HL-60 (cell line): ENCODE measurements at regions not wholly inside any gene's neighbourhood (a gene's known extent, or its start where the extent isn't known, plus 50 kb on each side); places are given as distances from the start of the nearest gene placed in this dataset.

ENCODE experiments used
- DNase-seq, 2 experiments: peaks; one replicate each; pipeline ENCODE4 v3.0.0-alpha.2; 2010 to 2020; ENCODE audit warnings: low read depth in 1 of 2, low spot score in 1 of 2
- H3K27ac ChIP-seq: fragments of 250-450 bp; sonication (Bioruptor Pico); replicated peaks from 2 replicates; pipeline ENCODE4 v1.5.1; 2020; ENCODE audit warnings: mild to moderate bottlenecking, moderate library complexity
- H3K27me3 ChIP-seq: fragments of 250-450 bp; sonication (Bioruptor Pico); 2 replicates; pipeline ENCODE4 v1.5.1; 2021; ENCODE audit warnings: mild to moderate bottlenecking, moderate library complexity; ENCODE audit not compliant: insufficient read depth, poor library complexity, severe bottlenecking
- H3K4me3 ChIP-seq: replicated peaks from 2 replicates; pipeline ENCODE4 v1.5.1; 2011; ENCODE audit warnings: mild to moderate bottlenecking, control low read depth, low read length; ENCODE audit not compliant: insufficient read depth
- CTCF ChIP-seq: IDR thresholded peaks from one replicate; pipeline ENCODE4 v1.5.1; 2011; ENCODE audit warnings: low read length, control low read depth, inconsistent platforms; ENCODE audit not compliant: insufficient read depth
- GABPA ChIP-seq: IDR thresholded peaks from 2 replicates; pipeline ENCODE4 v1.6.1; 2012; ENCODE audit warnings: low read depth
- POLR2AphosphoS5 ChIP-seq: IDR thresholded peaks from 2 replicates; pipeline ENCODE4 v1.6.1; 2012; ENCODE audit warnings: low read depth
- SPI1 ChIP-seq: IDR thresholded peaks from 2 replicates; pipeline ENCODE4 v1.6.1; 2012; ENCODE audit warnings: low read depth, mild to moderate bottlenecking, borderline replicate concordance
- TF ChIP-seq, protein P1 (sequence below): IDR thresholded peaks from 2 replicates; pipeline ENCODE4 v1.6.1; 2012; ENCODE audit warnings: low read depth; ENCODE audit not compliant: insufficient replicate concordance

GRCh38 chr2:183610724-183611123 lies 486.5 kb downstream of the NUP35 start:
- Histone ChIP-seq H3K27me3 (no peaks in the 10 kb centered on the region), H3K4me3 (no peak overlapping the region), H3K27ac (no peak overlapping the region)
- TF ChIP-seq, protein P1, sequence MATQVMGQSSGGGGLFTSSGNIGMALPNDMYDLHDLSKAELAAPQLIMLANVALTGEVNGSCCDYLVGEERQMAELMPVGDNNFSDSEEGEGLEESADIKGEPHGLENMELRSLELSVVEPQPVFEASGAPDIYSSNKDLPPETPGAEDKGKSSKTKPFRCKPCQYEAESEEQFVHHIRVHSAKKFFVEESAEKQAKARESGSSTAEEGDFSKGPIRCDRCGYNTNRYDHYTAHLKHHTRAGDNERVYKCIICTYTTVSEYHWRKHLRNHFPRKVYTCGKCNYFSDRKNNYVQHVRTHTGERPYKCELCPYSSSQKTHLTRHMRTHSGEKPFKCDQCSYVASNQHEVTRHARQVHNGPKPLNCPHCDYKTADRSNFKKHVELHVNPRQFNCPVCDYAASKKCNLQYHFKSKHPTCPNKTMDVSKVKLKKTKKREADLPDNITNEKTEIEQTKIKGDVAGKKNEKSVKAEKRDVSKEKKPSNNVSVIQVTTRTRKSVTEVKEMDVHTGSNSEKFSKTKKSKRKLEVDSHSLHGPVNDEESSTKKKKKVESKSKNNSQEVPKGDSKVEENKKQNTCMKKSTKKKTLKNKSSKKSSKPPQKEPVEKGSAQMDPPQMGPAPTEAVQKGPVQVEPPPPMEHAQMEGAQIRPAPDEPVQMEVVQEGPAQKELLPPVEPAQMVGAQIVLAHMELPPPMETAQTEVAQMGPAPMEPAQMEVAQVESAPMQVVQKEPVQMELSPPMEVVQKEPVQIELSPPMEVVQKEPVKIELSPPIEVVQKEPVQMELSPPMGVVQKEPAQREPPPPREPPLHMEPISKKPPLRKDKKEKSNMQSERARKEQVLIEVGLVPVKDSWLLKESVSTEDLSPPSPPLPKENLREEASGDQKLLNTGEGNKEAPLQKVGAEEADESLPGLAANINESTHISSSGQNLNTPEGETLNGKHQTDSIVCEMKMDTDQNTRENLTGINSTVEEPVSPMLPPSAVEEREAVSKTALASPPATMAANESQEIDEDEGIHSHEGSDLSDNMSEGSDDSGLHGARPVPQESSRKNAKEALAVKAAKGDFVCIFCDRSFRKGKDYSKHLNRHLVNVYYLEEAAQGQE: no peak
- TF ChIP-seq CTCF (no peak), SPI1 (no peak), POLR2AphosphoS5 (no peak), GABPA (no peak)
- no peak for DNase-seq

GRCh38 chr2:183614799-183615435 lies 490.7 kb downstream of the NUP35 start:
- H3K4me3 ChIP-seq: no peak overlapping the region
- no peak overlapping the region for H3K27ac ChIP-seq
- no peak for TF ChIP-seq GABPA
- no peak for DNase-seq
- H3K27me3 ChIP-seq: no peaks in the 10 kb centered on the region

DNA sequence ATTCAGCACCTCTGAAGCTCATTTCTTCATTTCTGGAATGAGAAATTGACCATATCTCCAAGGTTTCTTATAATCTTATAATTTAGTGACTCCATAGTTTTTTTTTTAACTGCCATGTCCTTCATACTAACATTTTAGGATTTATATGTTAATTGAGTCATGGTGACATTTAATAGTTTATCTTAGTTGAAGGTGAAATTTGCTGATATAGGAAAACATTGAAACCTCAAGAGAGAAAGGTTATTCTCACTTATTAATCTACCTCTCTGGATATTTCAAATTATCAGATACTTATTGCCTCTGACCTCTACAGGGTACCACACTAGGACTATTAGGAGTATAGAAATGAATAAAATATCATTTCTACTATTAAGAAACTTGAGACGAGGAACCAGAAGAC lies 499.0 kb downstream of the NUP35 start:
- Histone ChIP-seq H3K27ac (no peak overlapping the region), H3K4me3 (no peak overlapping the region), H3K27me3 (no peaks in the 10 kb centered on the region)
- DNase-seq: no peak
- TF ChIP-seq GABPA (no peak), SPI1 (no peak), CTCF (no peak), POLR2AphosphoS5 (no peak)
- TF ChIP-seq, protein P1: no peak

GRCh38 chr2:183630964-183631363 lies 506.7 kb downstream of the NUP35 start:
- H3K4me3 ChIP-seq: no peak overlapping the region
- TF ChIP-seq POLR2AphosphoS5 (no peak), CTCF (no peak), GABPA (no peak), SPI1 (no peak)
- TF ChIP-seq, protein P1: no peak
- H3K27ac ChIP-seq: no peak overlapping the region
- H3K27me3 ChIP-seq: no peaks in the 10 kb centered on the region
- DNase-seq: no peak
